ENCODE measurements at regions not wholly inside any gene's neighbourhood (a gene's known extent, or its start where the extent isn't known, plus 50 kb on each side); places are given as distances from the start of the nearest gene placed in this dataset.

DNA sequence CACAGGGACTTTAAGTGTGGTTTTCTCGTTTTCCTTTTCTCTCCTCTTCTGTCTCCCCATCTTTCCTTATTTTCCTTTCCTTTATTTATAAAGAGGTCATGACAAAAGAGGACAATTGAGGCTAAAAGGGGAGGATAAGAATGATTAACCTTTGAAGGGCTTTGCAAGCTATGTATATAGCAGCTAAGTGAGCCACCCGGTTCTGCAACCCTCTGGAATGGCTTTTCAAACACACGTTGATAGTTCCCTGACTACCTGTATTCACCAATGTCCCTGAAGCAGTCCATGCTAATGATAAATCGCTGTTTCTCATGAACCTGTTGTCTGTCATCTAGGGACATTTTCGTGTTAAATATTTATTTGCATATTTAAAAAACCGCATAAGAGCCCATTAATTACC is 124.4 kb upstream of the RALGAPA2 start:
- Histone ChIP-seq H3K9me3 (ENCODE audit: low read length) (no peaks in the 10 kb centered on the region), H3K4me1 (ENCODE audit: low read length) (no peaks in the 10 kb centered on the region), H3K4me3 (ENCODE audit: low read length) (no peak overlapping the region), H3K4me2 (ENCODE audit: low read depth, low read length, poor library complexity, severe bottlenecking) (no peak overlapping the region), H3K27ac (ENCODE audit: low read length) (no peak overlapping the region), H3K27me3 (ENCODE audit: low read length) (no peaks in the 10 kb centered on the region), H3K9ac (ENCODE audit: low read length) (no peak overlapping the region), H3K79me2 (ENCODE audit: low read length) (no peaks in the 10 kb centered on the region), H3K9me2 (replicated peaks; ENCODE audit: insufficient read depth, low read length) (no peaks in the 10 kb centered on the region), H4K20me1 (ENCODE audit: insufficient read depth, low read depth, low read length) (no peaks in the 10 kb centered on the region), H2AFZ (ENCODE audit: low read length) (no peak overlapping the region), H3K36me3 (ENCODE audit: insufficient read depth, low read length) (no peaks in the 10 kb centered on the region)
- no peak for DNase-seq

DNA sequence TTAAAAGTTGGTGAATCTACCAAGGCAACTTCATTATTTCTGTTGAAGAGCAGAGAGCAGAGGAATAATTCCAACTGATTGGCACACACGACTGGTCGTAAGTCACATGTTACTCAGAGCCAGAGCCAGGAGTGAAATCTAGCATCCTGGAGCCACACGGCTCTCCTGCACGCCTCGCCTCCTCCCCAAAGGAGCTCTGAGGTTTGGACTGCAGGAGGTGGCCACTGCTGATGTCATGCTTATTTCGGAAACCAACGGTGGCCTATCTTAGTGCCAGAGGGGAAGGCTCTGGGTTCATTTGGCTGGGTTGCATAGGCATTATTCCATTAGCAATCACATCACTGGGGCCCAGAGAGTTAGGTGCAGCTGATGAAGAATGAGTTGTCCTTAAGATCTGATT is 123.5 kb upstream of the RALGAPA2 start:
- H3K9ac ChIP-seq (ENCODE audit: low read length), result no peak overlapping the region
- no peaks in the 10 kb centered on the region for H3K9me2 ChIP-seq (replicated peaks; ENCODE audit: insufficient read depth, low read length)
- no peaks in the 10 kb centered on the region for H3K27me3 ChIP-seq (ENCODE audit: low read length)
- no peak overlapping the region for H3K4me3 ChIP-seq (ENCODE audit: low read length)
- H3K27ac ChIP-seq (ENCODE audit: low read length), result no peak overlapping the region
- H4K20me1 ChIP-seq (ENCODE audit: insufficient read depth, low read depth, low read length), result no peaks in the 10 kb centered on the region
- no peak overlapping the region for H2AFZ ChIP-seq (ENCODE audit: low read length)
- no peaks in the 10 kb centered on the region for H3K9me3 ChIP-seq (ENCODE audit: low read length)
- DNase-seq, result no peak
- H3K36me3 ChIP-seq (ENCODE audit: insufficient read depth, low read length), result no peaks in the 10 kb centered on the region
- no peaks in the 10 kb centered on the region for H3K79me2 ChIP-seq (ENCODE audit: low read length)
- no peak overlapping the region for H3K4me2 ChIP-seq (ENCODE audit: low read depth, low read length, poor library complexity, severe bottlenecking)
- no peaks in the 10 kb centered on the region for H3K4me1 ChIP-seq (ENCODE audit: low read length)

DNA sequence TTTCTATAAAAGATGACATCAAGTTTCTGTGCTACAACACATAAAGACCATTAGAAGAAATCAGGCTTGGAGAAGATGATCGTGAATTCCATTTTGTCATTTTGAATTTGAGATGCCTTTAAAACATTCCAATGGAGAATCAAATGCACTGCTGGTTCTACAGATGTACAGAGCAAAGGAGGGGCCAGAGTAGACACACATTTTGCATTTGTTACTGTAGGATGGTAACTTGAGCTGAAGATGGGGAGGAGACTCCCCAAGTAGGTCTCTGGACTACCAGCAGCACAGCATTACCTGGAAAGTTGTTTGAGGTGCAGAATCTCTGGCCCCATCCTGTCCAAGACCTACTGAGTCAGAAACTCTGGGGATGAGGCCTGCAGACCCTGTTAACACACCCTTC is 121.6 kb upstream of the RALGAPA2 start:
- Histone ChIP-seq H3K79me2 (ENCODE audit: low read length) (no peaks in the 10 kb centered on the region), H4K20me1 (ENCODE audit: insufficient read depth, low read depth, low read length) (no peaks in the 10 kb centered on the region), H3K27me3 (ENCODE audit: low read length) (no peaks in the 10 kb centered on the region), H3K9me3 (ENCODE audit: low read length) (no peaks in the 10 kb centered on the region), H3K9ac (ENCODE audit: low read length) (no peak overlapping the region), H3K4me1 (ENCODE audit: low read length) (no peaks in the 10 kb centered on the region), H3K4me3 (ENCODE audit: low read length) (no peak overlapping the region), H3K36me3 (ENCODE audit: insufficient read depth, low read length) (no peaks in the 10 kb centered on the region), H3K4me2 (ENCODE audit: low read depth, low read length, poor library complexity, severe bottlenecking) (no peak overlapping the region), H2AFZ (ENCODE audit: low read length) (no peak overlapping the region), H3K27ac (ENCODE audit: low read length) (no peak overlapping the region), H3K9me2 (replicated peaks; ENCODE audit: insufficient read depth, low read length) (no peaks in the 10 kb centered on the region)
- DNase-seq, result no peak

DNA sequence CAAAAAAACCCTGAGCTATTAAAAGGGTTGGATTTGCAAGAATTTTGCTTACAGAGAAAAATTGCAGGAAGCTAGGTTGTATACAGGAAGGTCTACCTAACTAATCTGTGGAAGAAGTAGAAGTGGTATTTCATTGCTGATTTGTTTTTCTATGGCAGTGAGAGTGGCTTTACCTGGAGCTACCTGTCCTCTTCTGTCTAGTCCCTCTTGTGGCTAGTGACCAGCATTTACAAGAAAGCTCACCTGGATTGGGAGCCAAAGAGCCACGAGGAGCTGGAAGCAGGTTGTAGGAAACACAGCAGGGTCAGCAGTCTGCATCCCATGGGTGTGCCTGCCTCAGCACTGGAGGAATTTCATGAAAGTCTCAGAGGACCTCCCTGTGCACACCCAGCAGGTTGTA is 120.3 kb upstream of the RALGAPA2 start:
- Histone ChIP-seq H3K79me2 (ENCODE audit: low read length) (no peaks in the 10 kb centered on the region), H3K4me2 (ENCODE audit: low read depth, low read length, poor library complexity, severe bottlenecking) (no peak overlapping the region), H3K9me2 (replicated peaks; ENCODE audit: insufficient read depth, low read length) (no peaks in the 10 kb centered on the region), H3K4me3 (ENCODE audit: low read length) (no peak overlapping the region), H3K27me3 (ENCODE audit: low read length) (no peaks in the 10 kb centered on the region), H3K27ac (ENCODE audit: low read length) (no peak overlapping the region), H4K20me1 (ENCODE audit: insufficient read depth, low read depth, low read length) (no peaks in the 10 kb centered on the region), H3K9ac (ENCODE audit: low read length) (no peak overlapping the region), H3K9me3 (ENCODE audit: low read length) (no peaks in the 10 kb centered on the region), H3K4me1 (ENCODE audit: low read length) (no peaks in the 10 kb centered on the region), H3K36me3 (ENCODE audit: insufficient read depth, low read length) (no peaks in the 10 kb centered on the region), H2AFZ (ENCODE audit: low read length) (no peak overlapping the region)
- DNase-seq, result no peak

DNA sequence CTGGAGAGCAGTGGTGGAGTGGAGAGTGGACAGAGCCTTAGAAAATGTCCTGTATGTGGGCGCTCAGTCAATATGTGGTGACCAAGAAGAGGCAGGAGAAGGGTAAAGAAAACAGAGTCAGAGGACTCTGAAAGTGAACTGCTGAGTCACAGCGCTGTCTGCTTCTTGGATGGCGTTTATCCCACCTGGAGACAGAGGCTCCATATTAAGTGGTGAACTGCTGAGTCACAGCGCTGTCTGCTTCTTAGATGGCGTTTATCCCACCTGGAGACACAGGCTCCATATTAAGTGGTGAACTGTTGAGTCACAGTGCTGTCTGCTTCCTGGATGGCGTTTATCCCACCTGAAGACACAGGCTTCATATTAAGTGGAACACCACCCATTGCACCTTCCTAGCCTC is 119.3 kb upstream of the RALGAPA2 start:
- Histone ChIP-seq H3K4me3 (ENCODE audit: low read length) (no peak overlapping the region), H3K9me2 (replicated peaks; ENCODE audit: insufficient read depth, low read length) (no peaks in the 10 kb centered on the region), H3K27me3 (ENCODE audit: low read length) (no peaks in the 10 kb centered on the region)

DNA sequence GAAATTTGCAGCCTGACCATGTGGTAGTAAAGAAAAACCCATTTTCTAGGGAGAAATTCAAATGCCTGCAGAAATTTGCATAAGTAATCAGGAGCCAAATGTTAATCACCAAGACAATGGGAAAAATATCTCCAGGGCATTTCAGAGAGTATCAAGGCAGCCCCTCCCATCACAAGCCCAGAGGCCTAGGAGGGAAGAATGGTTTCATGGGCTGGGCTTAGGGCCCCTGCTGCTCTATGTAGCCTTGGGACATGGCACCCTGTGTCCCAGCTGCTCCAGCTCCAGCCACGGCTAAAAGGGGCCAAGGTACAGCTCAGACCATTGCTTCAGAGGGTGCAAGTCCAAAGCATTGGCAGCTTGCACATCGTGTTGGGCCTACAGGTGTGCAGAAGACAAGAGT is 117.2 kb upstream of the RALGAPA2 start:
- H3K9me2 ChIP-seq (replicated peaks; ENCODE audit: insufficient read depth, low read length), result no peaks in the 10 kb centered on the region
- no peaks in the 10 kb centered on the region for H4K20me1 ChIP-seq (ENCODE audit: insufficient read depth, low read depth, low read length)
- H3K9me3 ChIP-seq (ENCODE audit: low read length), result no peaks in the 10 kb centered on the region
- H3K27me3 ChIP-seq (ENCODE audit: low read length), result no peaks in the 10 kb centered on the region
- no peak for DNase-seq
- H3K27ac ChIP-seq (ENCODE audit: low read length), result no peak overlapping the region
- peaks cover 2% of the 10 kb centered on the region; the same call in 1 of the 2 replicates for H3K4me1 ChIP-seq (ENCODE audit: low read length)
- H3K4me2 ChIP-seq (ENCODE audit: low read depth, low read length, poor library complexity, severe bottlenecking), result no peak overlapping the region
- H3K79me2 ChIP-seq (ENCODE audit: low read length), result no peaks in the 10 kb centered on the region
- no peak overlapping the region for H3K4me3 ChIP-seq (ENCODE audit: low read length)
- H3K9ac ChIP-seq (ENCODE audit: low read length), result no peak overlapping the region
- H2AFZ ChIP-seq (ENCODE audit: low read length), result no peak overlapping the region
- H3K36me3 ChIP-seq (ENCODE audit: insufficient read depth, low read length), result no peaks in the 10 kb centered on the region

More for the DNA sequence above, 119.3 kb upstream of the RALGAPA2 start:
- no peaks in the 10 kb centered on the region for H3K36me3 ChIP-seq (ENCODE audit: insufficient read depth, low read length)
- no peak overlapping the region for H2AFZ ChIP-seq (ENCODE audit: low read length)
- H3K27ac ChIP-seq (ENCODE audit: low read length), result no peak overlapping the region
- H3K9me3 ChIP-seq (ENCODE audit: low read length), result no peaks in the 10 kb centered on the region
- no peak overlapping the region for H3K9ac ChIP-seq (ENCODE audit: low read length)
- H4K20me1 ChIP-seq (ENCODE audit: insufficient read depth, low read depth, low read length), result no peaks in the 10 kb centered on the region
- no peaks in the 10 kb centered on the region for H3K4me1 ChIP-seq (ENCODE audit: low read length)
- no peak for DNase-seq
- no peak overlapping the region for H3K4me2 ChIP-seq (ENCODE audit: low read depth, low read length, poor library complexity, severe bottlenecking)
- no peaks in the 10 kb centered on the region for H3K79me2 ChIP-seq (ENCODE audit: low read length)

DNA sequence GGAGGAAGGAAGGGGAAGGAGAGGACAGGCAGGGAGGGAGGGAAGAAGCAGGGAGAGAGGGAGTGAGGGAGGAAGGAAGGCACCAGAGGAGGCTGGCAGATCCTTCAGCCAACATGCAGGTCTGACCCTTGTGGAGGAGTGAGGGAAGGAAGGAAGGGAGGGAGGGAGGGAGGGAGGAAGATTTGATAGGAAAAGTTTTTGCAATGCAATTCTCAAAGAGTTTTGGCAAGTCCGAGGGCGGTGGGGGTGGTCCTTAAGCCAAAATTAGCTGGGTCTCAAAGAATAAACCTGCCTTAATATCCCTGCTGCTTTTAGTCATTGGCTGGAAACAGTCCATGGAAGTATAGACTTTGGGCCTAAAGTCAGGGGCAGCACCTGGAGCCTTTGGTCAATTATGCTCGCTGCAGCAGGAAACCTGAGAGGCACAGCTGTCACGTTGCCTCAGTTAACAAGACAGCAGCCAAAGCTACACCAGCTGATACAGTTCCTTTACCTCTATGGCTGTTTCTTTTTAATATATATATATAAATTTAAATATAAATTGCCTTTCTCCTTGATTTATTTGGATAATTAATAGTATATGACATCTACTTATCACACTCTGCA is 115.7 kb upstream of the RALGAPA2 start:
- Histone ChIP-seq H3K4me2 (ENCODE audit: low read depth, low read length, poor library complexity, severe bottlenecking) (no peak overlapping the region), H3K4me1 (ENCODE audit: low read length) (peaks cover 4% of the 10 kb centered on the region; the same call in 1 of the 2 replicates), H3K27me3 (ENCODE audit: low read length) (no peaks in the 10 kb centered on the region)

DNA sequence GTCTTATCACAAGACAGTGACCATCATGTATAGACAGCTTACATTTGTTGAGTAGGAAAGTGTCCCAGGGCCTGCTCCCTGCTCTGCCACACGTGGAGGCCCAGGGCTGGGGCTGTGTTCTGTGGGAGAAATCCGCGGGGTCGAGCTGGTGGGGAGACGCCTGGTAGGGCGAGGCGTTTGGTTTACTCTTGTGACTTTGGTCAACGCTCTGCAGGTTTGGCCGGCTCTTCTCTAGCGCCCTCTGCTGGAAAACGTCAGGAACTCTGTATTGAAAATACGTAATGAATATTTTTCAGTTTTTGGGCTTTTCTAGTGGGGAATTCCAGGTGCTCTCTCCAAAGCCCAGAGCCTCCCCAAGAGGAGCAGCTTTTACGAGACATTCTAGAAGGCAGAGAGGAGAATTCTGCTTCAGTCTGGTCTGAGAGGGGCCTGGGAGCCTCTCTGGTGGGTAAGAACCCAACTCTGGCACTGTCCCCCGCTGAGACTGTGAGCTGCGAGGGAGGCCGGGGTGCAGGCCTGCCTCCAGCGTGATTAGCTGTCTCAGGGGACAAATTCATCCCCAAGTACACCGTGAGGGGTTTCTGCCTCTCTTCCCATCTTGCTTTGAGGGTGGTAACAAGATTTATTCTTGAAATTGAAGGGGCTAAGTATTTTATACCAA is 112.6 kb upstream of the RALGAPA2 start:
- peak; percentile 85 for DNase-seq
- Histone ChIP-seq H3K9me2 (replicated peaks; ENCODE audit: insufficient read depth, low read length) (no peaks in the 10 kb centered on the region), H3K79me2 (ENCODE audit: low read length) (no peaks in the 10 kb centered on the region), H3K36me3 (ENCODE audit: insufficient read depth, low read length) (no peaks in the 10 kb centered on the region), H4K20me1 (ENCODE audit: insufficient read depth, low read depth, low read length) (no peaks in the 10 kb centered on the region), H3K4me3 (ENCODE audit: low read length) (no peak overlapping the region), H2AFZ (ENCODE audit: low read length) (no peak overlapping the region), H3K27me3 (ENCODE audit: low read length) (no peaks in the 10 kb centered on the region), H3K9ac (ENCODE audit: low read length) (no peak overlapping the region), H3K4me1 (ENCODE audit: low read length) (peaks cover 4% of the 10 kb centered on the region; the same call in 1 of the 2 replicates), H3K9me3 (ENCODE audit: low read length) (no peaks in the 10 kb centered on the region), H3K27ac (ENCODE audit: low read length) (no peak overlapping the region), H3K4me2 (ENCODE audit: low read depth, low read length, poor library complexity, severe bottlenecking) (no peak overlapping the region)

More for the DNA sequence above, 115.7 kb upstream of the RALGAPA2 start:
- Histone ChIP-seq H3K4me3 (ENCODE audit: low read length) (no peak overlapping the region), H4K20me1 (ENCODE audit: insufficient read depth, low read depth, low read length) (no peaks in the 10 kb centered on the region), H3K9me3 (ENCODE audit: low read length) (no peaks in the 10 kb centered on the region), H2AFZ (ENCODE audit: low read length) (no peak overlapping the region), H3K79me2 (ENCODE audit: low read length) (no peaks in the 10 kb centered on the region), H3K27ac (ENCODE audit: low read length) (no peak overlapping the region), H3K36me3 (ENCODE audit: insufficient read depth, low read length) (no peaks in the 10 kb centered on the region), H3K9ac (ENCODE audit: low read length) (no peak overlapping the region), H3K9me2 (replicated peaks; ENCODE audit: insufficient read depth, low read length) (no peaks in the 10 kb centered on the region)
- DNase-seq, result no peak

All from Karpas-422 (cell line).